NB4 (cell line): ENCODE measurements at regions not wholly inside any gene's neighbourhood (a gene's known extent, or its start where the extent isn't known, plus 50 kb on each side); places are given as distances from the start of the nearest gene placed in this dataset.
"Not testable (repeated sequence)": the region's sequence is repeated elsewhere in the genome, so short reads cannot be mapped to it uniquely, and the experiment has no call there.

Experiments
- MYC ChIP-seq: IDR thresholded peaks from 2 replicates; pipeline ENCODE4 v1.6.1; 2011; ENCODE audit warnings: low read depth, low read length
- TF ChIP-seq, protein P1 (sequence below): IDR thresholded peaks from one replicate; pipeline ENCODE4 v1.5.1; 2012; ENCODE audit warnings: low read depth, low read length

GRCh38 chr17:22310292-22310691, 618.0 kb downstream of the KCNJ18 start:
- TF ChIP-seq, protein P1, sequence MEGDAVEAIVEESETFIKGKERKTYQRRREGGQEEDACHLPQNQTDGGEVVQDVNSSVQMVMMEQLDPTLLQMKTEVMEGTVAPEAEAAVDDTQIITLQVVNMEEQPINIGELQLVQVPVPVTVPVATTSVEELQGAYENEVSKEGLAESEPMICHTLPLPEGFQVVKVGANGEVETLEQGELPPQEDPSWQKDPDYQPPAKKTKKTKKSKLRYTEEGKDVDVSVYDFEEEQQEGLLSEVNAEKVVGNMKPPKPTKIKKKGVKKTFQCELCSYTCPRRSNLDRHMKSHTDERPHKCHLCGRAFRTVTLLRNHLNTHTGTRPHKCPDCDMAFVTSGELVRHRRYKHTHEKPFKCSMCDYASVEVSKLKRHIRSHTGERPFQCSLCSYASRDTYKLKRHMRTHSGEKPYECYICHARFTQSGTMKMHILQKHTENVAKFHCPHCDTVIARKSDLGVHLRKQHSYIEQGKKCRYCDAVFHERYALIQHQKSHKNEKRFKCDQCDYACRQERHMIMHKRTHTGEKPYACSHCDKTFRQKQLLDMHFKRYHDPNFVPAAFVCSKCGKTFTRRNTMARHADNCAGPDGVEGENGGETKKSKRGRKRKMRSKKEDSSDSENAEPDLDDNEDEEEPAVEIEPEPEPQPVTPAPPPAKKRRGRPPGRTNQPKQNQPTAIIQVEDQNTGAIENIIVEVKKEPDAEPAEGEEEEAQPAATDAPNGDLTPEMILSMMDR = not testable (repeated sequence)
- TF ChIP-seq MYC = not testable (repeated sequence)
